ENCODE measurements at regions not wholly inside any gene's neighbourhood (a gene's known extent, or its start where the extent isn't known, plus 50 kb on each side); places are given as distances from the start of the nearest gene placed in this dataset.
"Not testable (repeated sequence)": the region's sequence is repeated elsewhere in the genome, so short reads cannot be mapped to it uniquely, and the experiment has no call there.

DNA sequence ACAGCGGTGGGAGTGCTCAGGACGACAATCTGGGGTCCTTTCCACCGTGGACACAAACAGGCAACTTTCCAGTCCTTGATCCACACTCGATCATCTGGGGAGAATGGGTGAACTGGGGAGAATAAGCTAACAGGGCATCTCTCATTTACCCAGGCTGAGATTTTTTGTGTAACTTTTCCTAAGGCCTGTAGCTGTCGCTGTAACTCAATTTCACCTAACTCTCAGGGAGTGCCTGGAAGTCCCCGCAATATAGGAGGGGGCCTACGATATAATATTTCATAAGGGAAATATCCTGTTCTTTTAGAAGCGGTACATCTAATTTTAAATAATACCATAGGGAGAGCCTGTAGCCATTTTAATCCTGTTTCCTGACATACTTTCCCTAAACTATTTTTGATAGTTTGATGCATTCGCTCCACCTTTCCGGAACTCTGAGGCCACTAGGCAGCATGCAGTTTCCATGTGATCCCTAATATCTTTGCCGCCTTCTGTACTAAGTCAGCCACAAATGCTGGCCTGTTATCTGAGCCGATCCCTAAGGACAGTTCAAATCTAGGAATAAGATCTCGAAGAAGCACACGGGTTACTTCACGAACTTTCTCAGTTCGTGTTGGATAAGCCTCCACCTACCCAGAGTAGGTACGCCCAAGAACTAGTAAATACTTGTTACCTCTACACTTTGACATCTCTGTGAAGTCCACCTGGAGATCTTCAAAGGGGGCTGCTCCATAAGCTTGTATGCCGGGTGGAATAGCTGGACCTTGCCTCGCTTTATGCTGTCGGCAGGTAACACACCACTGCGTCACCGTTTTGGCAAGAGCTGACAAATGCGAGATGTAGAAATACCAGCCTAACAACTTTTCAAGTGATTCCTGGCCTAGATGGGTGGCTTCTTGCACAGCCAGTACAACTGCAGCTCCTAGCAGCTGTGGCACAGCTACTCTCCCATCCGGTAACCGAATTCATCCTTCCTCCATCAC lies 155.7 kb downstream of the UNC93B1 start:
- H3K27me3 Mint-ChIP-seq, result peaks cover 18 to 36% of the 10 kb centered on the region in 2 donors
- H3K9me3 Mint-ChIP-seq; H3K27ac Mint-ChIP-seq; H3K4me1 Mint-ChIP-seq; DNase-seq; ATAC-seq (replicated peaks); H3K4me3 Mint-ChIP-seq; H3K36me3 Mint-ChIP-seq: not testable (repeated sequence)

DNA sequence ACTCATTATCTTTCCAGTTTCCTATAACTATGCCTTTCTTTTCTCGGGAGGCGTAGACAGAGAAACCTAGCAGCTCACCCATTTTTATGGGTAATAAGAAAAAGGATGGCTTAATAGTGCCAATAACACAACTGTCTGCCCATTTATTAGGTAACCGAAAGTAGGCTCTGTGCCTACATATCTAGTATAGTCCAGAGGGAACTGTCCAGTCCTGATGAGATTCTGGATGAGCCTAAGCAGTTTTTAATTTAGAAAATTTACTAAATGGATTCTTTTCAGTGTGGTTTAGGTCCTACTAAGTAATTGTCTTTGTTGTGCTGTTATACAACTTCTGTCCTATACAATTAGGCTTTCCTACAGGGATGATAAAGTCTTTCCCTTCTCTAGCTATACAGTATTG lies 157.6 kb downstream of the UNC93B1 start:
- not testable (repeated sequence) for H3K27ac Mint-ChIP-seq; H3K4me3 Mint-ChIP-seq; ATAC-seq (replicated peaks)

DNA sequence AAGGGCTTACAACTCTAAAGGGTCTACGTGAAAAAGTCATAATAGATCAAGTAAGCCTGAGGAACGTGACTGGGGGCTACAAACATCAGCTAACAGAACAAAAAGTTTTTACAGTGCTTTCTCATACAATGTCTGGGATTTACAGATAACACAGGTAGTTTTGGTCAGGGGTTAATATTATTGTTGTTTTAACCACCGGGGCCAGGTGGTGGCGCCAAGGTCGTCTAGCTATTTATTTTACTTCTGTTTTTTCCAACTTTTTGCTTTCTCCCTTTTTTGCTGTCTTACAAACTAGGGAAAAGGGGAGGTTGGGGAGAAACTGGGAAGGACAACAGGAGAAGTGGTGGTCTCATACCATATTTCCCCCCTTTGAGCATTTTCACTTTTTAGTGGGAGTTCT lies 158.6 kb downstream of the UNC93B1 start:
- not testable (repeated sequence) for DNase-seq; H3K4me3 Mint-ChIP-seq; ATAC-seq (replicated peaks); H3K27ac Mint-ChIP-seq; H3K36me3 Mint-ChIP-seq; H3K4me1 Mint-ChIP-seq; H3K9me3 Mint-ChIP-seq
- H3K27me3 Mint-ChIP-seq, result peaks cover 17 to 41% of the 10 kb centered on the region in 2 donors

More for the DNA sequence above, 157.6 kb downstream of the UNC93B1 start:
- not testable (repeated sequence) for H3K36me3 Mint-ChIP-seq, H3K9me3 Mint-ChIP-seq, H3K4me1 Mint-ChIP-seq, DNase-seq
- peaks cover 13 to 35% of the 10 kb centered on the region in 2 donors for H3K27me3 Mint-ChIP-seq

DNA sequence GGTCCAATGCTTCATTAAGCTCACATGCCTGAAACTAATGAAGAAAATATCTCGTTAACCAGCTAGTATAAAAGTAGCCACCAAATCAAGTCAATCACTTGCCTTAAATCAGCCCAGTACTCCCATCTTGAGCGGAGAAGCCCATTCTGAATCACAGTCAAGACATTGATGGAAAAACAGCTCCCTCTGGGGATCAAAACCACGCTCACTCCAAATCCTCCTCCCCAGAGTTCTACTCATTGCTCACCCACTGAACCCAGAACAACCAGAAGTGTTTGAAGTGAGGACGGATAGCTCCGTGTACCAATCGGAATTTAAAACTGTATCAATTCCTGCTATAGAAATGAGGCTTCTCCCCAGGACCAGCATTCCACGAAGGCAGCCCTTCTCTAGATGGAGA lies 163.3 kb downstream of the UNC93B1 start:
- H3K4me1 Mint-ChIP-seq; ATAC-seq (replicated peaks); H3K4me3 Mint-ChIP-seq; DNase-seq; H3K27ac Mint-ChIP-seq; H3K9me3 Mint-ChIP-seq; H3K36me3 Mint-ChIP-seq: not testable (repeated sequence)
- peaks cover 18 to 39% of the 10 kb centered on the region in 2 donors for H3K27me3 Mint-ChIP-seq

DNA sequence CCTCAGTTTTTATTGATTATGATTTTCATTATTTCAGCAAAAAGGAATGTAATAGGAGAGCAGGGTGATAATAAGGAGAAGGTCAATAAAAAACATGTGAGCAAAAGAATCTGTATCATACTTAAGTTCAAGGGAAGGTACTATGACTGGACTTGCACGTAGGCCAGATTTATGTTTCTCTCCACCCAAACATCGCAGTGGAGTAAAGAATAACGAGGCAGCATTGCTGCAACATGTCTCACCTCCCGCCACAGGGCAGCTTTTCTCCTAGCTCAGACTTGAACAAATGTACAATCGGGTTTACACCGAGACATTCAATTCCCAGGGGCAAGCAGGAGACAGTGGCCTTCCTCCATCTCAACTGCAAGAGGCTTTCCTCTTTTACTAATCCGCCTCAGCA lies 155.7 kb upstream of the ALDH3B2 start:
- not testable (repeated sequence) for H3K9me3 Mint-ChIP-seq; H3K27ac Mint-ChIP-seq; H3K4me3 Mint-ChIP-seq; H3K36me3 Mint-ChIP-seq; ATAC-seq (replicated peaks); DNase-seq
- Mint-ChIP-seq H3K27me3 (peaks cover 49 to 54% of the 10 kb centered on the region in 2 donors), H3K4me1 (peaks cover 6 to 11% of the 10 kb centered on the region in 2 donors)

DNA sequence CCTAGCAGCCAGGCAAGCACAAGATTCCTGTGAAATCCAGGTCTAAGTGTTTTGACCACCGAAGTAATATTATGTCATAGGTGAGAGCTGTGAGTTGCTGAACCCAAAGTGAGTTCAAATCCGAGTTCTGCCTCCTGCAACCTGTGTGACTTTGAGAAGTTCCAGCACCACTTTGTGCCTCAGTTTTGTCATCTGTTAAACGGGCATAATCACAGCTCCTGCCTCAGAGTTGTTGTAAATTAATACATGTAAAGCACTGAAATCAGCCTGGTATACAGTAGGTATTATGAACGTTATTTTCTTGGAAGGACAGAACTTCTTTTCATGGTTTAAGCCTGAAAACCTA lies 152.5 kb upstream of the ALDH3B2 start:
- peaks cover 53 to 59% of the 10 kb centered on the region in 2 donors for H3K27me3 Mint-ChIP-seq

DNA sequence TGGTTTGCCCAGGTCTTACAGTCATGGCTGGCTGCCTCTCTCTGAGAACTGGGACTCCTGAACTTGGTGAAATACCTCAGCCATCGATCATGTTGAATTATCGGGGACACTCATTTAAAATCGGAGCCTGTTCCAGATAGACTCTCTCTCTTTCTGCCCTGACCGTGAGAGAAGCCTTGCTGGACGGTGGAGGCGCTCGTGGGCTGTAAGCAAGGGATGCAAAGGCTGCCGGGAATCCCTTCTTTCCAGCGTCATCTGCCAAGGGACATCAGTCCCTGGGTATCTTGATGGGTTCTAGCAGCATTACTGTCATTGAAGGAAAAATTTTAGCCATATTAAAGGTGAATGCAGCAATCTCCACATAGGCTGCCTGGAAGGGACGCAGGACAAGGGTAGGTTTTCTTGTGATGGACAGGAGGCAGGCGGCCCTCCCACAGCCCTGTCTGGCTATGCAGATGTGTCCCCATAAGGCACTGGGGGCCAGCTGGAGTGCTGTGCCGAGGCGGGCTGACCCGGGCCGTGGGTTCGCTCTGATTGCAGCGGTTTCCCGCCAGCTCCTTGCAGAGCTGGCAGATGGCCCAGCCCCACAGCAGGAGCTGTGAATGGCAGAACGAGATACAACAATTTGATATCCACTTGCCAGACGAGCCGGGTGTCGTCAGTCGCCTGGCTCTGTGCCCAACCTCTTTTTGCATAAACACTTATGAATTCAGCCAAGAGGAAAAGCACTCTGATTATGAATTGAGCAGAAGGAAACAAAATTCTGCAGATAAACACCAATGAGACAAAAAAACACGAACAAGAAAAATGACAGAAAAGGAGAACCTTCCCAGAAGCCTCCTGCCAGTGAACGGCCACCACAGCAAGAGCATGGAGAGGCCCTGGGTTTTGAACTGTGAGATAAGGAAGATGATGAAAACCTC lies 151.9 kb upstream of the ALDH3B2 start:
- not testable (repeated sequence) for H3K36me3 Mint-ChIP-seq; H3K4me3 Mint-ChIP-seq; H3K9me3 Mint-ChIP-seq; H3K27ac Mint-ChIP-seq; DNase-seq; ATAC-seq (replicated peaks)
- H3K27me3 Mint-ChIP-seq, result peaks cover 51 to 56% of the 10 kb centered on the region in 2 donors
- peaks cover 6 to 11% of the 10 kb centered on the region in 2 donors for H3K4me1 Mint-ChIP-seq

More for the DNA sequence above, 152.5 kb upstream of the ALDH3B2 start:
- not testable (repeated sequence) for H3K4me3 Mint-ChIP-seq; DNase-seq; H3K9me3 Mint-ChIP-seq; ATAC-seq (replicated peaks); H3K36me3 Mint-ChIP-seq; H3K27ac Mint-ChIP-seq
- H3K4me1 Mint-ChIP-seq, result peaks cover 6 to 11% of the 10 kb centered on the region in 2 donors

DNA sequence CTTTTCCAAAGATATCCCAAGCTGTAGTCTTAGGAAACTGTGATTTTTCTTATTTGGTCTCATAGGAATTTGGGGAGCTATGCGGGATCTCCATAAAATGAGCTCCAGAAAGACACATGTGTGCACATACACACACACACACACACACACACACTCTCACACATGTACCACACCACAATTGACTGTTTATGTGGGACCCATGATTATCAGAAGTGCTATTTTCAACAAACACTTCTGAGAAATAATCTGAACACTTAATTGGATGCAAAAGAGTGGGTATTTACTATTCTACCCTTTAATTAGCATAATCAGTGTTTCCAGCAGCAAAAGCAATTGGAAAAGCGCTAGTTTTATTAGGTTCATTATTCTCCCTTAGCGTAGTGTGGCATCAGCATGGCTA lies 150.4 kb upstream of the ALDH3B2 start:
- not testable (repeated sequence) for H3K27ac Mint-ChIP-seq; H3K4me3 Mint-ChIP-seq; DNase-seq; H3K9me3 Mint-ChIP-seq; H3K36me3 Mint-ChIP-seq; ATAC-seq (replicated peaks)
- peaks cover 6 to 11% of the 10 kb centered on the region in 2 donors for H3K4me1 Mint-ChIP-seq
- H3K27me3 Mint-ChIP-seq, result peaks cover 54 to 56% of the 10 kb centered on the region in 2 donors

DNA sequence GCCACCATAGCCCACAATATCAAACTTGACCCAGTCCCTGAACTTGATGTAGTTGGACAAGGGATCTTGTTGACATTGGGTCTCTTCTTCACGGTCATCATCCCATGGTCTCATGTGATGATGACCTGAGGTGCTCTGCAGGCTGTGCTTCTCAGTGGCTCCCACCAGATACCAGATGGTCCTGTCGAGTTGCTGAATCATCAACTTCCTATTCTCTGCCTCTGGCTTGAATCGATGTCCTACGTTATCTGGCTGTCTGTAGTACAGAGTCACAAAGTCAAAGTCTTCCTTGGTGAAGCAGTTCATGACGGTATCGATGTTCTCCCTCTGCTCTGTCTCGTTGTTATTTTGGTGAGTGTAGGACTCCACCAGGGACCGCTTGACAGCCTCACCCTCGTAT lies 145.7 kb upstream of the ALDH3B2 start:
- ATAC-seq (replicated peaks), result no peak
- Mint-ChIP-seq H3K27ac (no peak overlapping the region), H3K36me3 (no peaks in the 10 kb centered on the region), H3K4me1 (no peaks in the 10 kb centered on the region), H3K9me3 (no peaks in the 10 kb centered on the region), H3K4me3 (no peak overlapping the region), H3K27me3 (peaks cover 26 to 28% of the 10 kb centered on the region in 2 donors)
- no peak for DNase-seq

DNA sequence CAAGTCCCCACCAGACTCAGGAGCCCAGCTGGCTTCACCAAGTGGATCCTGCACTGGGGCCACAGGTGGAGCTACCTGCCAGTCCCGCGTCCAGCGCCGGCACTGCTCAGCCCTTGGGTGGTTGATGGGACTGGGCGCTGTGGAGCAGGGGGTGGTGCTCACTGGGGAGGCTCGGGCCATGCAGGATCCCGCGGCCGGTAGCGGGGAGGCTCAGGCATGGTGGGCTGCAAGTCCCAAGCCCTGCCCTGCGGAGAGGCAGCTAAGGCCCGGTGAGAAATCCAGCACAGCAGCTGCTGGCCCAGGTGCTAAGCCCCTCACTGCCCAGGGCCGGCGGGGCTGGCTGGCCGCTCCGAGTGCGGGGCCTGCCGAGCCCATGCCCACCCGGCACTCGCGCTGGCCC lies 143.1 kb upstream of the ALDH3B2 start:
- H3K27ac Mint-ChIP-seq; H3K4me1 Mint-ChIP-seq; H3K36me3 Mint-ChIP-seq; ATAC-seq (replicated peaks); H3K9me3 Mint-ChIP-seq; H3K4me3 Mint-ChIP-seq; DNase-seq: not testable (repeated sequence)
- H3K27me3 Mint-ChIP-seq, result peaks cover 14 to 17% of the 10 kb centered on the region in 2 donors

DNA sequence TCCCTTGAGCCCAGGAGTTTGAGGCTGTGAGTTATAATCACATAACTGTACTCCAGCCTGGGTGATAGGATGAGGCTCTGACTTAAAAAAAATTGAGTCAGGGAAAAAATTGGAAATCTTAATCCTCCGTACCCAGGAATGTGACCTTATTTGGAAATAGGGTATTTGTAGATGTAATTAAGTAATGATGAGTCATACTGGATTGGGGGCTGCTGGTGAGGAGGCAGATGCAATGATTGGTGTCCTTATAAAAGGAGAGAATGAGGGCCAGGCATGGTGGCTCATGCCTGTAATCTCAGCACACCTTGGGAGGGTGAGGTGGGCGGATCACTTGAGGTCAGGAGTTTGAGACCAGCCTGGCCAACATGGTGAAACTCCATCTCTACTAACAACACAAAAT lies 134.9 kb upstream of the ALDH3B2 start:
- H3K27me3 Mint-ChIP-seq, result peaks cover 10 to 18% of the 10 kb centered on the region in 2 donors
- not testable (repeated sequence) for H3K36me3 Mint-ChIP-seq; DNase-seq; H3K4me1 Mint-ChIP-seq; ATAC-seq (replicated peaks); H3K4me3 Mint-ChIP-seq; H3K27ac Mint-ChIP-seq; H3K9me3 Mint-ChIP-seq

DNA sequence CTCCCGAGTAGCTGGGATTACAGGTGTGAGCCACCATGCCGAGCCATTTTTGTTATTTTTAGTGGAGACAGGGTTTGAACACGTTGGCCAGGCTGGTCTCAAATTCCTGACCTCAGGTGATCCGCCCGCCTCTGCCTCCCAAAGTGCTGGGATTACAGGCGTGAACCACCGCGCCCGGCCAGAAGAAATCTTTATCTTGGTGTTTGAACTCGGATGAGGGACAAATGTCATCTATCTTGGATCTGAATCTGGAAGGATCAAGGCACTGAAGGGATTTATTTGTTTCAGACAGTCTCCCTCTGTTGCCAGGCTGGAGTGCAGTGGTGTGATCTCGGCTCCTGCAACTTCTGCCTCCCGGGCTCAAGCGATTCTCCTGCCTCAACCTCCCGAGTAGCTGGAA lies 133.5 kb upstream of the ALDH3B2 start:
- not testable (repeated sequence) for H3K27ac Mint-ChIP-seq; H3K36me3 Mint-ChIP-seq; H3K9me3 Mint-ChIP-seq; ATAC-seq (replicated peaks); DNase-seq; H3K4me3 Mint-ChIP-seq
- H3K27me3 Mint-ChIP-seq, result peaks cover 10 to 18% of the 10 kb centered on the region in 2 donors
- peaks cover 14 to 19% of the 10 kb centered on the region in 2 donors for H3K4me1 Mint-ChIP-seq

DNA sequence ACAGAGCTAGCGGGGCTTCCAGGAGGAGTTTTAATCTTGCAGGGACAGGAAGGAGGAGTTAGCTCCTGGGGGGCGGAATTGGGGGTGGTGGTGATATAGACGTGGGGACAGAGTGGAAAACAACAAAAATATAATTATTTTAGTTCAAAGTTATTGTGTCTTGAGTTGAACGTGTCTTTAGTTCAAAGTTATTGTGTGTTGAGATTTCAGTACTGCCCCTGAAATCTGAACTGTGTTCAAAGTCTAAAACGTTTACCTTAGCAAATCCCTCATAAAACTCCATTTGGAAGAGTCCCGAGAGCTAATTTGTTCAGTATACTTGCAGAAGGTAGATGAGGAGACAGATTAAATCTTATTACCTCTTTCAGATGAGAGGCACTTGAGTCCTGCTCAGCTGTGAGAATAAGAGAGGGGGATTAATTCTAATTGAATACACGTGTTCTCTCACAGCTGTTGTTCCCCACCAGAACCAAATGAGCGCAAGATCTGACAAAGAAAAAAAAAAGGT lies 132.4 kb upstream of the ALDH3B2 start:
- not testable (repeated sequence) for DNase-seq; H3K9me3 Mint-ChIP-seq; ATAC-seq (replicated peaks); H3K36me3 Mint-ChIP-seq
- H3K4me3 Mint-ChIP-seq, result peak overlapping the region; percentile 90 to 91
- H3K27ac Mint-ChIP-seq, result peak overlapping the region; percentile 25
- peaks cover 14 to 19% of the 10 kb centered on the region in 2 donors for H3K4me1 Mint-ChIP-seq
- H3K27me3 Mint-ChIP-seq, result peaks cover 3 to 11% of the 10 kb centered on the region in 2 donors

DNA sequence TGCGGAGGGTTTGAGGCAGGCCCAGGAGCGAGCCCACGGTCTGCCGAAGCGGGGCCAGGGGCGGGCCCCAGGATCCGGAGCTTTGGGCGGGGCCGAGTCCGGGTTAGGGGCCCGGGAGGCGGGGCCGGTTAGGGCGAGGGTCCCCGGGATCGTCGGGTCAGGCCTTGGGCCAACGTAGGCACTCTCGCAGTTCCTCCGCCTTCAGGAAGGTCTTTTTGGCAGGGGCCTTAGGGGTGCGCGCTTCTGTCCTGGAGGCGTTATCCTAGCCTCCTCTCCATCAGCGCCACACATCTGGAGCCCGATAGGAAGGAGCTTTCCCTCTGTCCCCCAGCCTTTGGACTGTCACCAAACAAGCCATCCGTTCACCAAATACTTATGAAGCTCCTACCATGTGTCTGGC lies 131.8 kb upstream of the ALDH3B2 start:
- ATAC-seq (replicated peaks); H3K9me3 Mint-ChIP-seq; H3K36me3 Mint-ChIP-seq; H3K27me3 Mint-ChIP-seq; DNase-seq: not testable (repeated sequence)
- Mint-ChIP-seq H3K27ac (peak overlapping the region; percentile 96), H3K4me3 (peak overlapping the region; percentile 90 to 91), H3K4me1 (peaks cover 14 to 19% of the 10 kb centered on the region in 2 donors)

All from stimulated activated naive B cell treated with anti-CD40 and anti-IgM and Interleukin-4, amounts not matched to agents 10 μg/mL and 1 μg/mL and 100 μg/mL, for 72 hours (primary cell).